WTC11 (cell line): ENCODE measurements at regions not wholly inside any gene's neighbourhood (a gene's known extent, or its start where the extent isn't known, plus 50 kb on each side); places are given as distances from the start of the nearest gene placed in this dataset.

ENCODE experiments used
- ATAC-seq: fragments of 200-7000 bp; cut with Tn5 transposase; 2 replicates; pipeline ENCODE4 v1.10.0; 2021; ENCODE audit warnings: mild to moderate bottlenecking, moderate library complexity
- CTCF ChIA-PET: fragments of 300-600 bp; sonication (Branson Sonifier 250); formaldehyde crosslinking; loops from one replicate; lab custom pipeline; 2021; ENCODE audit warnings: antibody characterized with exemption; lab: Charles Lee
- POLR2A ChIA-PET: fragments of 350-600 bp; sonication (Branson Sonifier 250); formaldehyde crosslinking; loops from one replicate; lab custom pipeline; 2021; ENCODE audit warnings: antibody characterized with exemption; lab: Charles Lee
- DNase-seq: peaks from one replicate; pipeline ENCODE4 v3.0.0; 2021; ENCODE audit warnings: low spot score
- H3K27ac Mint-ChIP-seq: 2 replicates; pipeline ENCODE4 v1.8.0; 2021; ENCODE audit warnings: mixed read lengths
- H3K27me3 Mint-ChIP-seq: 2 replicates; pipeline ENCODE4 v1.8.0; 2021; ENCODE audit warnings: low read depth, mild to moderate bottlenecking, moderate library complexity, mixed read lengths
- H3K36me3 Mint-ChIP-seq: 2 replicates; pipeline ENCODE4 v1.8.0; 2021; ENCODE audit warnings: mixed read lengths
- H3K4me1 Mint-ChIP-seq: 2 replicates; pipeline ENCODE4 v1.8.0; 2022; ENCODE audit warnings: mixed read lengths
- H3K4me3 Mint-ChIP-seq: 2 replicates; pipeline ENCODE4 v1.8.0; 2021; ENCODE audit warnings: mild to moderate bottlenecking, moderate library complexity, mixed read lengths
- H3K9me3 Mint-ChIP-seq: 2 replicates; pipeline ENCODE4 v1.8.0; 2021; ENCODE audit warnings: mixed read lengths
- AFF4 ChIP-seq: sonication (generic); formaldehyde crosslinking; IDR thresholded peaks from 2 replicates; pipeline ENCODE4 v1.8.1; 2023; ENCODE audit warnings: mild to moderate bottlenecking, missing genetic modification reagents, borderline replicate concordance
- ATF2 ChIP-seq: sonication (generic); formaldehyde crosslinking; IDR thresholded peaks from 2 replicates; pipeline ENCODE4 v1.8.1; 2022; ENCODE audit warnings: low read depth, missing genetic modification reagents, borderline replicate concordance
- FOXJ3 ChIP-seq: sonication (generic); formaldehyde crosslinking; IDR thresholded peaks from 2 replicates; pipeline ENCODE4 v1.9.0; 2021; ENCODE audit warnings: missing genetic modification reagents, mild to moderate bottlenecking, borderline replicate concordance
- FOXK1 ChIP-seq: sonication (generic); formaldehyde crosslinking; IDR thresholded peaks from 2 replicates; pipeline ENCODE4 v1.8.0; 2022; ENCODE audit warnings: mild to moderate bottlenecking, moderate library complexity, missing genetic modification reagents
- MAX ChIP-seq: sonication (generic); formaldehyde crosslinking; IDR thresholded peaks from 2 replicates; pipeline ENCODE4 v1.8.0; 2022; ENCODE audit warnings: mild to moderate bottlenecking, missing genetic modification reagents
- NFYB ChIP-seq: sonication (generic); formaldehyde crosslinking; conservative IDR thresholded peaks from 2 replicates; pipeline ENCODE4 v1.8.0; 2022; ENCODE audit warnings: low read depth, missing genetic modification reagents
- NR2C2 ChIP-seq: sonication (generic); formaldehyde crosslinking; IDR thresholded peaks from 2 replicates; pipeline ENCODE4 v1.8.0; 2022; ENCODE audit warnings: mild to moderate bottlenecking, missing genetic modification reagents
- RORB ChIP-seq: fragments of 250-450 bp; sonication (Bioruptor Pico); IDR thresholded peaks from 2 replicates; pipeline ENCODE4 v1.9.0; 2021; ENCODE audit warnings: mild to moderate bottlenecking
- SP1 ChIP-seq: sonication (generic); formaldehyde crosslinking; conservative IDR thresholded peaks from 2 replicates; pipeline ENCODE4 v1.8.1; 2022; ENCODE audit warnings: missing genetic modification reagents
- STAT6 ChIP-seq: sonication (generic); formaldehyde crosslinking; conservative IDR thresholded peaks from 2 replicates; pipeline ENCODE4 v1.8.1; 2023; ENCODE audit warnings: mild to moderate bottlenecking, low read depth, missing genetic modification reagents, moderate library complexity
- TEAD4 ChIP-seq: sonication (generic); formaldehyde crosslinking; IDR thresholded peaks from 2 replicates; pipeline ENCODE4 v1.8.0; 2022; ENCODE audit warnings: mild to moderate bottlenecking, missing genetic modification reagents
- USF1 ChIP-seq: sonication (generic); formaldehyde crosslinking; IDR thresholded peaks from 2 replicates; pipeline ENCODE4 v1.8.0; 2022; ENCODE audit warnings: mild to moderate bottlenecking, missing genetic modification reagents
- ZNF263 ChIP-seq: sonication (generic); formaldehyde crosslinking; IDR thresholded peaks from 2 replicates; pipeline ENCODE4 v1.8.1; 2022; ENCODE audit warnings: low read depth, mild to moderate bottlenecking, moderate library complexity, missing genetic modification reagents
- ZNF396 ChIP-seq: fragments of 250-450 bp; sonication (Bioruptor Pico); IDR thresholded peaks from 2 replicates; pipeline ENCODE4 v1.8.0; 2021; ENCODE audit warnings: mild to moderate bottlenecking, moderate library complexity, borderline replicate concordance
- ZNF423 ChIP-seq: fragments of 250-450 bp; sonication (Bioruptor Pico); IDR thresholded peaks from 2 replicates; pipeline ENCODE4 v2.1.2; 2022; ENCODE audit warnings: mild to moderate bottlenecking, moderate library complexity
- TF ChIP-seq, protein P1 (sequence below): fragments of 200-600 bp; IDR thresholded peaks from 2 replicates; pipeline ENCODE4 v1.8.0; 2022; ENCODE audit warnings: antibody characterized with exemption

DNA sequence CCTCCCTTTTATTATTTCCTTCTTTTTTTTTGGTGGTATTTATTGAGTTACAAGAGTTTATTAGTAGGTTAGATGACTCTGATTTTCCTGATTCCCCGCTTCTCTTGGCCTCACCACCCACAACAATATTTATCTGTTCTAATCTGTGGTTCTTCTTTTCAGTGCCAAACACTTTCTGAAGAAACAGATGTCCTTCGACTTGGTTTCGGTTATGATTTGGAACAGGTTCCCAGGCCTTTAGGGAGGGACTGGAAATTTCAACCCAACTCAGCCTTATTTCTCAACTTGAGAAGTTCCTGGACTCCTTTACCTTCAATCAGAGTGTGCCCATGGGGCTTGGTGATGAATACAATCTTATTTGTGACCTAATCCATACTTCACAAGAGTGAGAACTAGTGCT is 108.1 kb downstream of the UCHL1 start:
- TF ChIP-seq ATF2 (CRISPR knock-in tag) (no peak), NR2C2 (no peak), FOXJ3 (CRISPR knock-in tag) (no peak), TEAD4 (CRISPR knock-in tag) (no peak), ZNF263 (CRISPR knock-in tag) (no peak), RORB (CRISPR knock-in tag) (no peak), STAT6 (CRISPR knock-in tag) (no peak), SP1 (CRISPR knock-in tag) (no peak), AFF4 (no peak), FOXK1 (no peak), NFYB (CRISPR knock-in tag) (no peak), MAX (CRISPR knock-in tag) (no peak), ZNF396 (CRISPR knock-in tag) (no peak), USF1 (no peak), ZNF423 (CRISPR knock-in tag) (no peak)
- TF ChIP-seq, protein P1, sequence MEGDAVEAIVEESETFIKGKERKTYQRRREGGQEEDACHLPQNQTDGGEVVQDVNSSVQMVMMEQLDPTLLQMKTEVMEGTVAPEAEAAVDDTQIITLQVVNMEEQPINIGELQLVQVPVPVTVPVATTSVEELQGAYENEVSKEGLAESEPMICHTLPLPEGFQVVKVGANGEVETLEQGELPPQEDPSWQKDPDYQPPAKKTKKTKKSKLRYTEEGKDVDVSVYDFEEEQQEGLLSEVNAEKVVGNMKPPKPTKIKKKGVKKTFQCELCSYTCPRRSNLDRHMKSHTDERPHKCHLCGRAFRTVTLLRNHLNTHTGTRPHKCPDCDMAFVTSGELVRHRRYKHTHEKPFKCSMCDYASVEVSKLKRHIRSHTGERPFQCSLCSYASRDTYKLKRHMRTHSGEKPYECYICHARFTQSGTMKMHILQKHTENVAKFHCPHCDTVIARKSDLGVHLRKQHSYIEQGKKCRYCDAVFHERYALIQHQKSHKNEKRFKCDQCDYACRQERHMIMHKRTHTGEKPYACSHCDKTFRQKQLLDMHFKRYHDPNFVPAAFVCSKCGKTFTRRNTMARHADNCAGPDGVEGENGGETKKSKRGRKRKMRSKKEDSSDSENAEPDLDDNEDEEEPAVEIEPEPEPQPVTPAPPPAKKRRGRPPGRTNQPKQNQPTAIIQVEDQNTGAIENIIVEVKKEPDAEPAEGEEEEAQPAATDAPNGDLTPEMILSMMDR: no peak
- peaks cover 95% of the 10 kb centered on the region for H3K27me3 Mint-ChIP-seq
- no peak for ATAC-seq
- no peaks in the 10 kb centered on the region for H3K9me3 Mint-ChIP-seq
- no peaks in the 10 kb centered on the region for H3K36me3 Mint-ChIP-seq
- H3K4me1 Mint-ChIP-seq: peaks cover 37% of the 10 kb centered on the region
- no peak for DNase-seq
- ChIA-PET POLR2A (no interaction called here), CTCF (interaction anchor here (1.0 kb wide), 1 partner anchor 60 kb away, joined by 3 read pairs; no protein-coding TSS in a partner anchor)
- no peak overlapping the region for H3K4me3 Mint-ChIP-seq
- no peak overlapping the region for H3K27ac Mint-ChIP-seq
